Kidney (tissue), 13 donors: ENCODE measurements at regions not wholly inside any gene's neighbourhood (a gene's known extent, or its start where the extent isn't known, plus 50 kb on each side); places are given as distances from the start of the nearest gene placed in this dataset.

Experiments
- DNase-seq, 5 donors: peaks; one replicate each; pipeline ENCODE4 v3.0.0-alpha.2; 2013 to 2020
- FAIRE-seq: peaks from 2 replicates; lab custom pipeline; 2012; peaks lifted over from hg19 to GRCh38; lab: Jason Lieb, UNC
- H3K27ac ChIP-seq, 2 donors: one replicate each; pipeline ENCODE4 v1.7.0; 2013; ENCODE audit warnings: low read depth in 2 of 2, low read length in 2 of 2, inconsistent platforms in 1 of 2
- H3K27me3 ChIP-seq: one replicate; pipeline ENCODE4 v1.7.1; 2013; ENCODE audit warnings: low read length, inconsistent platforms; ENCODE audit not compliant: control insufficient read depth, insufficient read depth
- H3K36me3 ChIP-seq, 3 donors: one replicate each; pipeline versions ENCODE4 v1.7.0 to v1.7.1; 2013; ENCODE audit warnings: low read length in 3 of 3, control low read depth in 1 of 3, inconsistent platforms in 1 of 3; ENCODE audit not compliant: insufficient read depth in 3 of 3, control insufficient read depth in 2 of 3
- H3K4me1 ChIP-seq, 3 donors: one replicate each; pipeline versions ENCODE4 v1.7.0 to v1.7.1; 2013; ENCODE audit warnings: low read length in 3 of 3, inconsistent platforms in 1 of 3, low read depth in 1 of 3; ENCODE audit not compliant: control insufficient read depth in 2 of 3, insufficient read depth in 2 of 3
- H3K4me3 ChIP-seq, 3 donors: one replicate each; pipeline versions ENCODE4 v1.7.0 to v1.8.1; 2013; ENCODE audit warnings: low read length in 3 of 3, control low read depth in 1 of 3, inconsistent platforms in 1 of 3
- H3K9ac ChIP-seq, 3 donors: one replicate each; pipeline versions ENCODE4 v1.7.0 to v1.7.1; 2013; ENCODE audit warnings: low read length in 3 of 3, control low read depth in 1 of 3, inconsistent platforms in 1 of 3
- H3K9me3 ChIP-seq, 3 donors: one replicate each; pipeline versions ENCODE4 v1.7.0 to v1.7.1; 2013; ENCODE audit warnings: low read length in 3 of 3, control low read depth in 1 of 3, inconsistent platforms in 1 of 3; ENCODE audit not compliant: control insufficient read depth in 2 of 3, insufficient read depth in 1 of 3
- intact Hi-C: fragments of 100-400 bp; cut with DNase I; formaldehyde crosslinking; loops from one replicate; pipeline ENCODE4 v1.11.1; 2022
- TF ChIP-seq, protein P1 (sequence below): IDR thresholded peaks from 3 replicates; pipeline ENCODE4 v1.5.1; 2012; ENCODE audit warnings: mild to moderate bottlenecking, moderate library complexity, borderline replicate concordance; ENCODE audit not compliant: insufficient read depth; ENCODE audit errors: extremely low read depth
- donor health status: control.
- donor health status: control.
- donor health status: control.
- donor health status: control.
- donor health status: control.
- donor health status: DM: yes; HTN: yes; CAD: no.
- donor health status: Normal renal cell carcinoma (clear cell type).

DNA sequence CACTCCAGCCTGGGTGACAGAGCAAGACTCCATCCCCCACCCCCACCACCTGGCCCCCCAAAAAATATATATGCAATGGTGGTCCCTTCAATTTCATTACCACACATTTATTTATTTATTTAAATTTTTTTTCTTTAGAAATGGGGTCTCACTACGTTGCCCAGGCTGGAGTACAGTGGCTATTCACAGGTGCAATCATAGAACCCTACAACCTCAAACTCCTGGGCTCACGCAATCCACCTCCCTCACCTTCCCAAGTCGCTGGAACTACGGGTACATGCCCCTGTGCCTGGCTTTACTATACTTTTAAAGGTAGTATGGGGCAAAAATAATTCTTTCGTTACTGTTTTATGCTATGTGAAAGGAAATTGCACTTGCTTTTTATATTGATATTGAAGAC lies 50.9 kb upstream of the EP300 start:
- no peak overlapping the region for H3K4me3 ChIP-seq
- intact Hi-C loops: no loop called here
- TF ChIP-seq, protein P1, sequence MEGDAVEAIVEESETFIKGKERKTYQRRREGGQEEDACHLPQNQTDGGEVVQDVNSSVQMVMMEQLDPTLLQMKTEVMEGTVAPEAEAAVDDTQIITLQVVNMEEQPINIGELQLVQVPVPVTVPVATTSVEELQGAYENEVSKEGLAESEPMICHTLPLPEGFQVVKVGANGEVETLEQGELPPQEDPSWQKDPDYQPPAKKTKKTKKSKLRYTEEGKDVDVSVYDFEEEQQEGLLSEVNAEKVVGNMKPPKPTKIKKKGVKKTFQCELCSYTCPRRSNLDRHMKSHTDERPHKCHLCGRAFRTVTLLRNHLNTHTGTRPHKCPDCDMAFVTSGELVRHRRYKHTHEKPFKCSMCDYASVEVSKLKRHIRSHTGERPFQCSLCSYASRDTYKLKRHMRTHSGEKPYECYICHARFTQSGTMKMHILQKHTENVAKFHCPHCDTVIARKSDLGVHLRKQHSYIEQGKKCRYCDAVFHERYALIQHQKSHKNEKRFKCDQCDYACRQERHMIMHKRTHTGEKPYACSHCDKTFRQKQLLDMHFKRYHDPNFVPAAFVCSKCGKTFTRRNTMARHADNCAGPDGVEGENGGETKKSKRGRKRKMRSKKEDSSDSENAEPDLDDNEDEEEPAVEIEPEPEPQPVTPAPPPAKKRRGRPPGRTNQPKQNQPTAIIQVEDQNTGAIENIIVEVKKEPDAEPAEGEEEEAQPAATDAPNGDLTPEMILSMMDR: no peak
- no peak for FAIRE-seq
- no peaks in the 10 kb centered on the region for H3K27me3 ChIP-seq
- no peaks in the 10 kb centered on the region for H3K9me3 ChIP-seq
- H3K9ac ChIP-seq: no peak overlapping the region
- no peak for DNase-seq
- no peaks in the 10 kb centered on the region for H3K36me3 ChIP-seq
- H3K4me1 ChIP-seq: no peaks in the 10 kb centered on the region
- H3K27ac ChIP-seq: no peak overlapping the region
